ENCODE measurements at regions not wholly inside any gene's neighbourhood (a gene's known extent, or its start where the extent isn't known, plus 50 kb on each side); places are given as distances from the start of the nearest gene placed in this dataset.

DNA sequence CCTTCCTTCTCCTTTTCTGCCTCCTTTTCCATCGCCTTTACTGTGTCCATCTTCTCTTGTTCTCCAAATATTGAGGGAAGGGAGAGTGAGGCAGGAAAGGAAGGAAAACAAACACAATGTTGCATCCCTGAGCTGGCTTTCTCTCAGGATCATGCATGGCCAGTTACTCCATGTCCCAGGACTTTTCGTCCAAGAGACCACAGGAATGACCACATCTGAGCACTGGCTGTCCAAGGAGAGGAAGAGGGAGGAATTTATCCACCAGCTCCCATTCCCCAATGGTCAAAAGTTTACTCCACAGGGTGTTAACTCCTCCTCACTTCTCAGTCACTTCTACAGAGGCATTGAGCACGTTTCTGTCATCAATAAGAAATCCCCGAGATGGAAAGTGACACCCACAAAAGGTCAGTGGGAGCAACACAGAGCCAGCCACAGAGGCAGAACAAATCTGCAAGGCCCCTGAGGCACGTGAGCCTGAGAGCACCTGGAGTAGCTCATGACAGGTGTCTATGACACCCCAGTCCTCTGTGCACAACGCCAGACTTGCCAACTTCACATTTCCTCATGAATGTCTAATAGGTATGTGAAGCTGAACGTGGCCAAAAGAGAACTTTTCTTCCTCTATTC lies 177.3 kb upstream of the NUDT4 start:
- no peak for DNase-seq (ENCODE audit: low read depth)
- TF ChIP-seq, protein P1, sequence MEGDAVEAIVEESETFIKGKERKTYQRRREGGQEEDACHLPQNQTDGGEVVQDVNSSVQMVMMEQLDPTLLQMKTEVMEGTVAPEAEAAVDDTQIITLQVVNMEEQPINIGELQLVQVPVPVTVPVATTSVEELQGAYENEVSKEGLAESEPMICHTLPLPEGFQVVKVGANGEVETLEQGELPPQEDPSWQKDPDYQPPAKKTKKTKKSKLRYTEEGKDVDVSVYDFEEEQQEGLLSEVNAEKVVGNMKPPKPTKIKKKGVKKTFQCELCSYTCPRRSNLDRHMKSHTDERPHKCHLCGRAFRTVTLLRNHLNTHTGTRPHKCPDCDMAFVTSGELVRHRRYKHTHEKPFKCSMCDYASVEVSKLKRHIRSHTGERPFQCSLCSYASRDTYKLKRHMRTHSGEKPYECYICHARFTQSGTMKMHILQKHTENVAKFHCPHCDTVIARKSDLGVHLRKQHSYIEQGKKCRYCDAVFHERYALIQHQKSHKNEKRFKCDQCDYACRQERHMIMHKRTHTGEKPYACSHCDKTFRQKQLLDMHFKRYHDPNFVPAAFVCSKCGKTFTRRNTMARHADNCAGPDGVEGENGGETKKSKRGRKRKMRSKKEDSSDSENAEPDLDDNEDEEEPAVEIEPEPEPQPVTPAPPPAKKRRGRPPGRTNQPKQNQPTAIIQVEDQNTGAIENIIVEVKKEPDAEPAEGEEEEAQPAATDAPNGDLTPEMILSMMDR (conservative IDR thresholded peaks at IDR 0.05; ENCODE audit: low read length), result no peak
- H3K4me3 ChIP-seq (ENCODE audit: low read length), result no peak overlapping the region

DNA sequence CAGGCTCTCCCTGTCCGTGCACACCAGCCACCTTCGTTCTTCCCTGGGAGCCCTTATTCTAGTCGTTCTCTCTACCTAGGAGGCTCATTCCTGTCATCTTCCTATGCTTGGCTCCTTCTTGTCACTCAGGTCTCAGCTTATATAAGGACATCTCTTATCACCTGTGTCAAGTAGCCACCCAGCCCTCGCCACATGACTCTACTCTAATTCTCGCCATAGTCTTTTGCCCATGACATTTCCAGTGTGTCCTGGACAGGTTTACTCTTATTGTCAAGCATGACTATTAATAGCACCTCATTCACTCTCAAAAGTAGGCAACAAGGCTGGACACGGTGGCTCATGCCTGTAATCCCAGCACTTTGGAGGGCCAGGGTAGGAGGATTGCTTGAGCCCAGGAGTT lies 175.7 kb upstream of the NUDT4 start:
- no peak overlapping the region for H3K4me3 ChIP-seq (ENCODE audit: low read length)
- DNase-seq (ENCODE audit: low read depth), result no peak

DNA sequence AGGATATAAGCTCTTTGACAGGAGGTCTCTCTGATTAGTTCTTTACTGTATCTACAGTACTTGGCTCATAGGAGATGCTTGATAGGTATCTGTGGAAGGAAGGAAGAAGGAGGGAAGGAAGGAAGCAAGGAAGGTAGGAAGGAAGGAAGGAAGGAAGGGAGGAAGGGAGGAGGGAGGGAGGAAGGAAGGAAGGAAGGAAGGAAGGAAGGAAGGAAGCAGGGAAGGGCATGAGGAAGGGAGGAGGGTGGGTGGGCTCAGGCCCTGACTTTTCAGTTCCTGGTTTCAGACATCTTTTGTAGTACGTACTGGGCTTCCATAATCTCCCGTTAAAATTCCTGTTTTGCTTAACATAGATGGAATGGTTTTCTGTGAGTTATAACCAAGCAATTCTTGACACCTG lies 175.0 kb upstream of the NUDT4 start:
- TF ChIP-seq, protein P1 (conservative IDR thresholded peaks at IDR 0.05; ENCODE audit: low read length), result no peak
- no peak for DNase-seq (ENCODE audit: low read depth)
- H3K4me3 ChIP-seq (ENCODE audit: low read length), result no peak overlapping the region

More for the DNA sequence above, 175.7 kb upstream of the NUDT4 start:
- TF ChIP-seq, protein P1 (conservative IDR thresholded peaks at IDR 0.05; ENCODE audit: low read length), result no peak

DNA sequence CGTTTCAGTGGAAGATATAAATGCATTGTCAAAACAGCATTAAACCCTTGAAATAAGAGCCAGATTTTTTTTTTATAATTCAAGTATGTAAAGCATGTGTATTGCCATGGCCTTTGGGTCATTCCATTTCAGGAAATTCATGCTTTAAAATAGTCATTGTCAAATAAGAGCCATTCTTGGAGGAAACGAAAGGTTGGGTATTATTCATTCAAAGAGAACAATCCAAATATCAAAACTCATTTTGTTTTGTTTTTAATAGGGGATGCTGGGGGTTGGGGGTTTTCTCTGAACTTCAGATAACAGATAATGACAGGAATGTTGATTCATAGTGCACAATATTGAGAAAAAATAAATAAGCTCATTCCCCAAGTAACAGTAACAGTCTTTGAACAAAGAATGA lies 174.4 kb upstream of the NUDT4 start:
- no peak for DNase-seq (ENCODE audit: low read depth)
- no peak overlapping the region for H3K4me3 ChIP-seq (ENCODE audit: low read length)
- TF ChIP-seq, protein P1 (conservative IDR thresholded peaks at IDR 0.05; ENCODE audit: low read length), result no peak

DNA sequence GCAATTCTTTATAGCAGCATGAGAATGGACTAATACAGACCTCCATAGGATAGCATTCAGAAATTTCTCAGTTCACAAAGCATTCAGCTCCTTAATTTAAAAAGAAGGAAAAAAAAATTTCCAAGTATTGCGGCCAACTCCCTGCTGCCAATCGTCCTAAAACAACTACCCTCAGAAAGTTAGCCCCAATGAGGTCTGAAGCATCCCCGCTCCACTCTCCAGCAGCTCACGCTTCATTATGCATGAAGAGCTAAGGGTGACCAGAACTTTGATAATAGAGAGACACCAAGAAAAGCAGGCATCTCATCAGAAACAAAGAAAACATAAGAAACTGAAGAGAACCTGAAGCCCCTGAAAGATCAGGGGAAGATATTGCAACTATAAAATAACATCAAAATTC lies 172.8 kb upstream of the NUDT4 start:
- DNase-seq (ENCODE audit: low read depth), result no peak
- no peak overlapping the region for H3K4me3 ChIP-seq (ENCODE audit: low read length)
- TF ChIP-seq, protein P1 (conservative IDR thresholded peaks at IDR 0.05; ENCODE audit: low read length), result no peak

DNA sequence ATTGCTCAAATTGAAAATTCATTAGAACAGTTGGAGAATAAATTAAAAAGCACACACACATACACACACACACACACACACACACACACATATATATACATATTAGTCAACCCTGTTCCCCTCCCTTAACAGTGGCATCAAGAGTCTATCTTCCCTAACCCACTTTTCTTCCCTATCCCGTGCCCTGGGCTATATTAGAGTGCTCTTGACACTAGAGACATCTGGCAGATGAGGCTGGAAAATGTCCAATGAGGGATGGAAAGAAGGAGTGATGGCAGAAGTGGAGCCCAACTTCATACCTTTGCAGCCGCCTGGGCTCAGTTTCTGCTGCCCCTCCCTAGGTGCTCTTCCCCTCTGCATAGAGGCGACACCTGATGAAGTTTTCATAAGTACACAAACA lies 172.4 kb upstream of the NUDT4 start:
- TF ChIP-seq, protein P1 (conservative IDR thresholded peaks at IDR 0.05; ENCODE audit: low read length), result no peak
- DNase-seq (ENCODE audit: low read depth), result no peak

DNA sequence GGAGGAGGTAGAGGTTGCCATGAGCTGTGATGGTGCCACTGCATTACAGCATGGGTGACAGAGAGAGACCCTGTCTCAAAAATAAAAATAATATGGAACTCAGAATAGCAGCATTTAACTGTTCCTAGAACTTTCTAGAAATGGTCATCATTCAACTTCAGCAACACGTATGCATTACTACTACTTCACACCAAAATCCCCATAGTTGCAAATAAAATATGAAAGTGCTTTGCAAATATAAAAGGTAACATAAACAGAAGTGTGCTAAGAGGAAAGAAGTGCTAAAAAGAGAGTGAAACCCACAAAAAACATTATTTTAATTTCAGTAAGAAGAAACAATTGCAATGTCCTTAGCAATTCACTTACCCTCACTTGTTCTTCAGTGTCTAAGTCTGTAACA lies 169.7 kb upstream of the NUDT4 start:
- no peak for DNase-seq (ENCODE audit: low read depth)
- TF ChIP-seq, protein P1 (conservative IDR thresholded peaks at IDR 0.05; ENCODE audit: low read length), result no peak
- no peak overlapping the region for H3K4me3 ChIP-seq (ENCODE audit: low read length)

More for the DNA sequence above, 172.4 kb upstream of the NUDT4 start:
- H3K4me3 ChIP-seq (ENCODE audit: low read length), result no peak overlapping the region

All from AG10803 (cell line).